NCI-H2107 treated with DMSO at 0.1 percent for 48 hours (cell line): ENCODE measurements at regions not wholly inside any gene's neighbourhood (a gene's known extent, or its start where the extent isn't known, plus 50 kb on each side); places are given as distances from the start of the nearest gene placed in this dataset.
A peak's percentile ranks its signal among the peaks of the same experiment; 100 is the strongest.
"Not testable (repeated sequence)": the region's sequence is repeated elsewhere in the genome, so short reads cannot be mapped to it uniquely, and the experiment has no call there.

ENCODE experiments used
- DNase-seq: peaks from one replicate; lab custom pipeline; 2025; ENCODE audit not compliant: unreplicated experiment; lab: John Stamatoyannopoulos, UW

- no peak for DNase-seq
Measured at GRCh38 chr2:121147766-121148165, 137.2 kb downstream of the TFCP2L1 start.

GRCh38 chr2:121148481-121148880, 136.5 kb downstream of the TFCP2L1 start:
- no peak for DNase-seq

GRCh38 chr2:121149384-121149783, 135.6 kb downstream of the TFCP2L1 start:
- DNase-seq, result no peak

- no peak for DNase-seq
Measured at GRCh38 chr2:121150126-121150525, 134.9 kb downstream of the TFCP2L1 start.

- DNase-seq, result no peak
Measured at GRCh38 chr2:121150713-121151112, 134.3 kb downstream of the TFCP2L1 start.

- no peak for DNase-seq
Measured at GRCh38 chr2:121151311-121152109, 133.5 kb downstream of the TFCP2L1 start.

GRCh38 chr2:121152861-121153260, 132.1 kb downstream of the TFCP2L1 start:
- DNase-seq, result no peak

GRCh38 chr2:121153516-121153915, 131.5 kb downstream of the TFCP2L1 start:
- DNase-seq, result no peak

- DNase-seq, result peak; percentile 73
Measured at GRCh38 chr2:121155502-121156056, 129.4 kb downstream of the TFCP2L1 start.

GRCh38 chr2:121157481-121157880, 127.5 kb downstream of the TFCP2L1 start:
- DNase-seq, result not testable (repeated sequence)

- no peak for DNase-seq
Measured at GRCh38 chr2:121159291-121160071, 125.5 kb downstream of the TFCP2L1 start.

GRCh38 chr2:121160366-121160765, 124.6 kb downstream of the TFCP2L1 start:
- DNase-seq, result no peak

GRCh38 chr2:121161272-121161671, 123.7 kb downstream of the TFCP2L1 start:
- DNase-seq, result no peak

- no peak for DNase-seq
Measured at GRCh38 chr2:121162893-121163292, 122.1 kb downstream of the TFCP2L1 start.

- no peak for DNase-seq
Measured at GRCh38 chr2:121164042-121164441, 121.0 kb downstream of the TFCP2L1 start.

GRCh38 chr2:121165038-121165542, 119.9 kb downstream of the TFCP2L1 start:
- DNase-seq, result no peak
